ENCODE measurements at regions not wholly inside any gene's neighbourhood (a gene's known extent, or its start where the extent isn't known, plus 50 kb on each side); places are given as distances from the start of the nearest gene placed in this dataset.

- TF ChIP-seq ZNF280C (tag by site-specific recombination; IDR thresholded peaks at IDR 0.05) (no peak), YY1 (tag by site-specific recombination; IDR thresholded peaks at IDR 0.05) (no peak), ELK4 (IDR thresholded peaks at IDR 0.05; ENCODE audit: borderline replicate concordance, low read depth, low read length) (no peak), ZFP41 (tag by site-specific recombination; IDR thresholded peaks at IDR 0.05; ENCODE audit: borderline replicate concordance) (no peak), ZNF571 (tag by site-specific recombination; IDR thresholded peaks at IDR 0.05) (no peak), ZNF830 (tag by site-specific recombination; IDR thresholded peaks at IDR 0.05; ENCODE audit: low read depth) (no peak), ZNF366 (tag by site-specific recombination; conservative IDR thresholded peaks at IDR 0.05) (no peak), KLF1 (tag by site-specific recombination; IDR thresholded peaks at IDR 0.05) (peak; percentile 76), ZNF19 (tag by site-specific recombination; IDR thresholded peaks at IDR 0.05; ENCODE audit: low read depth) (no peak), ZNF391 (tag by site-specific recombination; IDR thresholded peaks at IDR 0.05; ENCODE audit: borderline replicate concordance, low read depth) (0 out of 2 replicates have a peak, but pooled peaks have one; percentile 26), SP7 (tag by site-specific recombination; IDR thresholded peaks at IDR 0.05) (peak; percentile 84), ZNF362 (tag by site-specific recombination; IDR thresholded peaks at IDR 0.05) (0 out of 2 replicates have a peak, but pooled peaks have one; percentile 38), ZNF707 (tag by site-specific recombination; IDR thresholded peaks at IDR 0.05) (no peak), ZNF513 (tag by site-specific recombination; IDR thresholded peaks at IDR 0.05) (no peak), ZNF155 (tag by site-specific recombination; IDR thresholded peaks at IDR 0.05) (no peak), BCL11B (tag by site-specific recombination; IDR thresholded peaks at IDR 0.05; ENCODE audit: low read depth) (no peak), ZNF121 (tag by site-specific recombination; IDR thresholded peaks at IDR 0.05) (no peak), SCRT2 (tag by site-specific recombination; IDR thresholded peaks at IDR 0.05) (peak; percentile 95), ZNF660 (tag by site-specific recombination; IDR thresholded peaks at IDR 0.05) (peak; percentile 87), ZNF114 (tag by site-specific recombination; IDR thresholded peaks at IDR 0.05) (no peak), ZNF148 (tag by site-specific recombination; IDR thresholded peaks at IDR 0.05; ENCODE audit: borderline replicate concordance) (no peak), ZBTB8A (tag by site-specific recombination; IDR thresholded peaks at IDR 0.05) (peak; percentile 72), ZBTB20 (tag by site-specific recombination; IDR thresholded peaks at IDR 0.05) (no peak), ZNF274 (IDR thresholded peaks at IDR 0.05; ENCODE audit: low read length) (no peak), ZNF274 (tag by site-specific recombination; IDR thresholded peaks at IDR 0.05; ENCODE audit: borderline replicate concordance) (no peak), ZNF610 (tag by site-specific recombination; IDR thresholded peaks at IDR 0.05; ENCODE audit: borderline replicate concordance) (peak; percentile 82; the same call in 1 of the 2 replicates), ZNF157 (tag by site-specific recombination; IDR thresholded peaks at IDR 0.05) (no peak), ZSCAN18 (tag by site-specific recombination; IDR thresholded peaks at IDR 0.05) (no peak), ZNF169 (tag by site-specific recombination; IDR thresholded peaks at IDR 0.05) (no peak), ZNF10 (tag by site-specific recombination; IDR thresholded peaks at IDR 0.05) (no peak), ZNF341 (tag by site-specific recombination; IDR thresholded peaks at IDR 0.05; ENCODE audit: low read depth) (peak; percentile 71)
Observed at GRCh38 chr10:32139223-32140073, 83.2 kb upstream of the KIF5B start (continued).
